ENCODE measurements at regions not wholly inside any gene's neighbourhood (a gene's known extent, or its start where the extent isn't known, plus 50 kb on each side); places are given as distances from the start of the nearest gene placed in this dataset.

GRCh38 chr4:63729519-63729918 is 679.7 kb downstream of the TECRL start:
- TF ChIP-seq CTCF (IDR thresholded peaks at IDR 0.05; ENCODE audit: borderline replicate concordance, extremely low read depth, insufficient read depth), result no peak
- no peak overlapping the region for H3K4me3 ChIP-seq (ENCODE audit: low read length in 3 of 3)
- intact Hi-C loops (cut with DNase I), result no loop called here
- DNase-seq (no peak), FAIRE-seq (no peak)
- H3K9ac ChIP-seq (ENCODE audit: low read length in 3 of 3), result no peak overlapping the region
- H3K9me3 ChIP-seq (ENCODE audit: control insufficient read depth in 2 of 3, insufficient read depth in 1 of 3, low read length in 3 of 3), result no peaks in the 10 kb centered on the region
- H3K27me3 ChIP-seq (ENCODE audit: control insufficient read depth, insufficient read depth, low read length), result no peaks in the 10 kb centered on the region
- no peaks in the 10 kb centered on the region for H3K36me3 ChIP-seq (ENCODE audit: control insufficient read depth in 2 of 3, insufficient read depth in 3 of 3, low read length in 3 of 3)
- no peaks in the 10 kb centered on the region for H3K4me1 ChIP-seq (ENCODE audit: control insufficient read depth in 2 of 3, insufficient read depth in 2 of 3, low read depth in 1 of 3, low read length in 3 of 3)
- no peak overlapping the region for H3K27ac ChIP-seq (ENCODE audit: low read depth in 2 of 2, low read length in 2 of 2)

GRCh38 chr4:63728480-63729177 is 680.6 kb downstream of the TECRL start:
- Histone ChIP-seq H3K27me3 (ENCODE audit: control insufficient read depth, insufficient read depth, low read length) (no peaks in the 10 kb centered on the region), H3K4me1 (ENCODE audit: control insufficient read depth in 2 of 3, insufficient read depth in 2 of 3, low read depth in 1 of 3, low read length in 3 of 3) (no peaks in the 10 kb centered on the region), H3K4me3 (ENCODE audit: low read length in 3 of 3) (no peak overlapping the region), H3K9ac (ENCODE audit: low read length in 3 of 3) (no peak overlapping the region), H3K9me3 (ENCODE audit: control insufficient read depth in 2 of 3, insufficient read depth in 1 of 3, low read length in 3 of 3) (no peaks in the 10 kb centered on the region), H3K36me3 (ENCODE audit: control insufficient read depth in 2 of 3, insufficient read depth in 3 of 3, low read length in 3 of 3) (no peaks in the 10 kb centered on the region), H3K27ac (ENCODE audit: low read depth in 2 of 2, low read length in 2 of 2) (no peak overlapping the region)
- TF ChIP-seq CTCF (IDR thresholded peaks at IDR 0.05; ENCODE audit: borderline replicate concordance, extremely low read depth, insufficient read depth), result no peak
- DNase-seq, result peak in 4 of 5 donors; percentile 2 to 26 (median 8)
- no peak for FAIRE-seq
- intact Hi-C loops (cut with DNase I), result no loop called here

GRCh38 chr4:63717384-63717783 is 691.9 kb downstream of the TECRL start:
- Histone ChIP-seq H3K9ac (ENCODE audit: low read length in 3 of 3) (no peak overlapping the region), H3K36me3 (ENCODE audit: control insufficient read depth in 2 of 3, insufficient read depth in 3 of 3, low read length in 3 of 3) (no peaks in the 10 kb centered on the region), H3K9me3 (ENCODE audit: control insufficient read depth in 2 of 3, insufficient read depth in 1 of 3, low read length in 3 of 3) (no peaks in the 10 kb centered on the region), H3K4me3 (ENCODE audit: low read length in 3 of 3) (no peak overlapping the region), H3K27me3 (ENCODE audit: control insufficient read depth, insufficient read depth, low read length) (no peaks in the 10 kb centered on the region), H3K4me1 (ENCODE audit: control insufficient read depth in 2 of 3, insufficient read depth in 2 of 3, low read depth in 1 of 3, low read length in 3 of 3) (no peaks in the 10 kb centered on the region), H3K27ac (ENCODE audit: low read depth in 2 of 2, low read length in 2 of 2) (no peak overlapping the region)
- FAIRE-seq, result no peak
- peak; percentile 8 for TF ChIP-seq CTCF (IDR thresholded peaks at IDR 0.05; ENCODE audit: borderline replicate concordance, extremely low read depth, insufficient read depth)
- intact Hi-C loops (cut with DNase I), result no loop called here
- DNase-seq, result peak in 2 of 5 donors; percentile 44

- no peak overlapping the region for H3K27ac ChIP-seq (ENCODE audit: low read depth in 2 of 2, low read length in 2 of 2)
- H3K27me3 ChIP-seq (ENCODE audit: control insufficient read depth, insufficient read depth, low read length), result no peaks in the 10 kb centered on the region
- TF ChIP-seq CTCF (IDR thresholded peaks at IDR 0.05; ENCODE audit: borderline replicate concordance, extremely low read depth, insufficient read depth), result no peak
- intact Hi-C loops (cut with DNase I), result no loop called here
- H3K4me1 ChIP-seq (ENCODE audit: control insufficient read depth in 2 of 3, insufficient read depth in 2 of 3, low read depth in 1 of 3, low read length in 3 of 3), result no peaks in the 10 kb centered on the region
- H3K9ac ChIP-seq (ENCODE audit: low read length in 3 of 3), result no peak overlapping the region
- no peak overlapping the region for H3K4me3 ChIP-seq (ENCODE audit: low read length in 3 of 3)
- no peak for DNase-seq
- no peaks in the 10 kb centered on the region for H3K9me3 ChIP-seq (ENCODE audit: control insufficient read depth in 2 of 3, insufficient read depth in 1 of 3, low read length in 3 of 3)
- no peaks in the 10 kb centered on the region for H3K36me3 ChIP-seq (ENCODE audit: control insufficient read depth in 2 of 3, insufficient read depth in 3 of 3, low read length in 3 of 3)
- no peak for FAIRE-seq
Measured at GRCh38 chr4:63708661-63709060, 700.6 kb downstream of the TECRL start.
